HG02763 (cell line): ENCODE measurements at regions not wholly inside any gene's neighbourhood (a gene's known extent, or its start where the extent isn't known, plus 50 kb on each side); places are given as distances from the start of the nearest gene placed in this dataset.

Experiments used
- ATAC-seq: cut with Tn5 transposase; IDR thresholded peaks from one replicate; pipeline ENCODE4 v1.9.1; 2021; ENCODE audit warnings: mild to moderate bottlenecking, moderate library complexity; ENCODE audit not compliant: unreplicated experiment

GRCh38 chr20:6953611-6954010, 186.1 kb downstream of the BMP2 start:
- ATAC-seq = no peak

- ATAC-seq = no peak
Measured at GRCh38 chr20:6954219-6954618, 186.7 kb downstream of the BMP2 start.

GRCh38 chr20:6956056-6956455, 188.6 kb downstream of the BMP2 start:
- ATAC-seq = no peak

GRCh38 chr20:6956574-6956973, 189.1 kb downstream of the BMP2 start:
- no peak for ATAC-seq

- no peak for ATAC-seq
Measured at GRCh38 chr20:6959900-6960312, 192.4 kb downstream of the BMP2 start.

GRCh38 chr20:6966721-6967120, 199.2 kb downstream of the BMP2 start:
- no peak for ATAC-seq

- ATAC-seq = no peak
Measured at GRCh38 chr20:6974838-6975237, 207.4 kb downstream of the BMP2 start.

GRCh38 chr20:6975311-6975710, 207.8 kb downstream of the BMP2 start:
- no peak for ATAC-seq

GRCh38 chr20:6976106-6976900, 208.8 kb downstream of the BMP2 start:
- ATAC-seq = no peak

- ATAC-seq = no peak
Measured at GRCh38 chr20:6979621-6980020, 212.1 kb downstream of the BMP2 start.

- ATAC-seq = no peak
Measured at GRCh38 chr20:6993011-6993410, 225.5 kb downstream of the BMP2 start.

GRCh38 chr20:6993511-6993910, 226.0 kb downstream of the BMP2 start:
- no peak for ATAC-seq

- ATAC-seq = no peak
Measured at GRCh38 chr20:6994452-6994851, 227.0 kb downstream of the BMP2 start.

GRCh38 chr20:6998909-6999308, 231.4 kb downstream of the BMP2 start:
- no peak for ATAC-seq

GRCh38 chr20:6999381-6999780, 231.9 kb downstream of the BMP2 start:
- no peak for ATAC-seq

GRCh38 chr20:7003598-7003997, 236.1 kb downstream of the BMP2 start:
- ATAC-seq = no peak

GRCh38 chr20:7004801-7005200, 237.3 kb downstream of the BMP2 start:
- ATAC-seq = no peak

- ATAC-seq = no peak
Measured at GRCh38 chr20:7010527-7010926, 243.0 kb downstream of the BMP2 start.

- ATAC-seq = no peak
Measured at GRCh38 chr20:7015257-7015656, 247.8 kb downstream of the BMP2 start.

- no peak for ATAC-seq
Measured at GRCh38 chr20:7022597-7022996, 255.1 kb downstream of the BMP2 start.

- ATAC-seq = no peak
Measured at GRCh38 chr20:7025635-7026034, 258.1 kb downstream of the BMP2 start.

- no peak for ATAC-seq
Measured at GRCh38 chr20:7029019-7029418, 261.5 kb downstream of the BMP2 start.

GRCh38 chr20:7031222-7031621, 263.7 kb downstream of the BMP2 start:
- no peak for ATAC-seq
